ENCODE measurements at regions not wholly inside any gene's neighbourhood (a gene's known extent, or its start where the extent isn't known, plus 50 kb on each side); places are given as distances from the start of the nearest gene placed in this dataset.

DNA sequence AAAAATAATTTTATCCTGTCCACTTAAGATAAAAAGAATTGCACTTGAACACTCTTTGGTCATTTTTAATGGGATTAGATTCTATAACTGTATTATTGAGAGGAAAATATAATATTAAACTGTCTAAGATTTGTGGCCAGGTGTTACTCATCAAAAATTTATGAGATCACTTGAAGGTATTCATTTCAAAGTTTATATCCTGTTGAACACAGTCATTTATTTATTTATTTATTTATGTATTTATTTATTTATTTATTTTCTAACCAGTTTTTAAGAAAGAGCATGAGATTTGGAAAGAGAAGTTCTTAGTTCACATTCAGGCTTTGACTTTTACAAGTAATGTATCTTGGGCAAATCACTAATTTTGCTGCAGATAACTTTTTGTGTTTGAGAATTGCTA, 692.7 kb downstream of the LTN1 start:
- H3K4me1 ChIP-seq (ENCODE audit: insufficient read depth, low read length, poor library complexity, severe bottlenecking), result no peaks in the 10 kb centered on the region
- intact Hi-C loops (cut with micrococcal nuclease; ENCODE audit: unreplicated experiment), result no loop called here
- no peaks in the 10 kb centered on the region for H3K36me3 ChIP-seq (ENCODE audit: insufficient read depth, low read length, poor library complexity, severe bottlenecking)
- ChIA-PET CTCF (no interaction called here), POLR2A (ENCODE audit: low non-redundant PET) (no interaction called here)
- H3K9me3 ChIP-seq (ENCODE audit: low read depth, low read length, poor library complexity, severe bottlenecking), result no peaks in the 10 kb centered on the region
- H3K27me3 ChIP-seq (replicated peaks; ENCODE audit: insufficient read depth, low read depth, low read length, poor library complexity), result no peaks in the 10 kb centered on the region
- no peak overlapping the region for H3K27ac ChIP-seq (ENCODE audit: low read depth, low read length, poor library complexity, severe bottlenecking)
- TF ChIP-seq EZH2 (IDR thresholded peaks at IDR 0.05; ENCODE audit: borderline replicate concordance, low read depth, low read length, poor library complexity, severe bottlenecking), result no peak
- TF ChIP-seq, protein P1, sequence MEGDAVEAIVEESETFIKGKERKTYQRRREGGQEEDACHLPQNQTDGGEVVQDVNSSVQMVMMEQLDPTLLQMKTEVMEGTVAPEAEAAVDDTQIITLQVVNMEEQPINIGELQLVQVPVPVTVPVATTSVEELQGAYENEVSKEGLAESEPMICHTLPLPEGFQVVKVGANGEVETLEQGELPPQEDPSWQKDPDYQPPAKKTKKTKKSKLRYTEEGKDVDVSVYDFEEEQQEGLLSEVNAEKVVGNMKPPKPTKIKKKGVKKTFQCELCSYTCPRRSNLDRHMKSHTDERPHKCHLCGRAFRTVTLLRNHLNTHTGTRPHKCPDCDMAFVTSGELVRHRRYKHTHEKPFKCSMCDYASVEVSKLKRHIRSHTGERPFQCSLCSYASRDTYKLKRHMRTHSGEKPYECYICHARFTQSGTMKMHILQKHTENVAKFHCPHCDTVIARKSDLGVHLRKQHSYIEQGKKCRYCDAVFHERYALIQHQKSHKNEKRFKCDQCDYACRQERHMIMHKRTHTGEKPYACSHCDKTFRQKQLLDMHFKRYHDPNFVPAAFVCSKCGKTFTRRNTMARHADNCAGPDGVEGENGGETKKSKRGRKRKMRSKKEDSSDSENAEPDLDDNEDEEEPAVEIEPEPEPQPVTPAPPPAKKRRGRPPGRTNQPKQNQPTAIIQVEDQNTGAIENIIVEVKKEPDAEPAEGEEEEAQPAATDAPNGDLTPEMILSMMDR (conservative IDR thresholded peaks at IDR 0.05; ENCODE audit: low read depth, low read length), result no peak
- H3K4me3 ChIP-seq (ENCODE audit: low read depth, low read length, poor library complexity, severe bottlenecking), result no peak overlapping the region
- DNase-seq (ENCODE audit: low spot score), result no peak
- BruUV-seq (replicated peaks), result no TSS peak

DNA sequence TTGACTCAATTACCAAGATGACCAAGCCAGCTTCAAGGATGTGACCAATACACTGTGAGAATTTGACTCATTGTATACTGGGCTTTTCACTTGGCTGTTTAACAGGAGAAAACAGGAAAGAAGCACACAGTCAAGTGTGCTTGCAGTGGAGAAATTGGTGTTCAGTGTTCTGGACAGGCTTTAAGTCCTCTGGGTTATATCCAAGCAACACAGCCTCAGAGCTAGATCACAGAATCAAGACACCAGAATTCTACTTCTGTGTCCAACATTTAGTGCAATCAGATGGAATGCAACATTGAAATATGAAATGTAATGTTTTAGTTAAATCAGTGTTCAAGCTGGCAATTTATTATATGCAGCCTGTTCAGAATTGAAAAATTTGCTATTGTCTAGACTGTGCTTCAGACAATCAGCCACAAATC, 694.4 kb downstream of the LTN1 start:
- BruUV-seq (replicated peaks), result no TSS peak
- DNase-seq (ENCODE audit: low spot score), result no peak
- CTCF ChIA-PET, result no interaction called here

DNA sequence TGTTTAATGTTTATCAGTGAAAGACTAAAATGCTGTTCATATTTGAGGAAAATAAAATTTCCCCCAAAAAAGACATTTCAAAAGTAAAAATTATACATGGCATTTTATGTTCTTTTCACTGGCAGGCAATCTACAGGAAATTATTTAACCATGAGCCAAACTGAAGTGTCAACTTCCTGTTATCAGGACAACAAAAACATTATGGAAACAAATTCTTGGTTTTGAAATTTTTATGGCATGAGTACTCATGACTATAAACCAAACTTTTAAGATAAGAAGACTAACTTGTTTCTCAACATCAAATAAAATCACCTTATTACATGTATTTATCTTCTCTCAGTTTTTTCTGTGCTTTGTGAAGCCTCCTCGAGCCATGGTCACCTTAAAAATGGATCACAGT, 698.6 kb downstream of the LTN1 start:
- Histone ChIP-seq H3K36me3 (ENCODE audit: insufficient read depth, low read length, poor library complexity, severe bottlenecking) (no peaks in the 10 kb centered on the region), H3K27me3 (replicated peaks; ENCODE audit: insufficient read depth, low read depth, low read length, poor library complexity) (no peaks in the 10 kb centered on the region), H3K4me3 (ENCODE audit: low read depth, low read length, poor library complexity, severe bottlenecking) (no peak overlapping the region), H3K4me1 (ENCODE audit: insufficient read depth, low read length, poor library complexity, severe bottlenecking) (no peaks in the 10 kb centered on the region), H3K27ac (ENCODE audit: low read depth, low read length, poor library complexity, severe bottlenecking) (no peak overlapping the region), H3K9me3 (ENCODE audit: low read depth, low read length, poor library complexity, severe bottlenecking) (no peaks in the 10 kb centered on the region)
- ChIA-PET POLR2A (ENCODE audit: low non-redundant PET) (no interaction called here), CTCF (no interaction called here)
- DNase-seq (ENCODE audit: low spot score), result no peak
- TF ChIP-seq, protein P1 (conservative IDR thresholded peaks at IDR 0.05; ENCODE audit: low read depth, low read length), result no peak
- TF ChIP-seq EZH2 (IDR thresholded peaks at IDR 0.05; ENCODE audit: borderline replicate concordance, low read depth, low read length, poor library complexity, severe bottlenecking), result no peak
- intact Hi-C loops (cut with micrococcal nuclease; ENCODE audit: unreplicated experiment), result no loop called here
- no TSS peak for BruUV-seq (replicated peaks)

More for the DNA sequence above, 694.4 kb downstream of the LTN1 start:
- POLR2A ChIA-PET (ENCODE audit: low non-redundant PET), result no interaction called here
- H3K4me3 ChIP-seq (ENCODE audit: low read depth, low read length, poor library complexity, severe bottlenecking), result no peak overlapping the region
- no peak for TF ChIP-seq EZH2 (IDR thresholded peaks at IDR 0.05; ENCODE audit: borderline replicate concordance, low read depth, low read length, poor library complexity, severe bottlenecking)
- TF ChIP-seq, protein P1 (conservative IDR thresholded peaks at IDR 0.05; ENCODE audit: low read depth, low read length), result no peak
- no peaks in the 10 kb centered on the region for H3K9me3 ChIP-seq (ENCODE audit: low read depth, low read length, poor library complexity, severe bottlenecking)
- H3K27ac ChIP-seq (ENCODE audit: low read depth, low read length, poor library complexity, severe bottlenecking), result no peak overlapping the region
- no peaks in the 10 kb centered on the region for H3K27me3 ChIP-seq (replicated peaks; ENCODE audit: insufficient read depth, low read depth, low read length, poor library complexity)
- intact Hi-C loops (cut with micrococcal nuclease; ENCODE audit: unreplicated experiment), result no loop called here
- no peaks in the 10 kb centered on the region for H3K4me1 ChIP-seq (ENCODE audit: insufficient read depth, low read length, poor library complexity, severe bottlenecking)
- H3K36me3 ChIP-seq (ENCODE audit: insufficient read depth, low read length, poor library complexity, severe bottlenecking), result no peaks in the 10 kb centered on the region

Measured in A673 (cell line).